Neuronal stem cell (in vitro differentiated cells): ENCODE measurements at regions not wholly inside any gene's neighbourhood (a gene's known extent, or its start where the extent isn't known, plus 50 kb on each side); places are given as distances from the start of the nearest gene placed in this dataset.

Source experiments
- DNase-seq: peaks from one replicate; pipeline ENCODE4 v3.0.0-alpha.2; 2013; ENCODE audit warnings: low spot score
- H2AFZ ChIP-seq: one replicate; pipeline ENCODE4 v1.6.1; 2013; ENCODE audit warnings: mild to moderate bottlenecking, low read length, inconsistent platforms
- H2AK5ac ChIP-seq: 2 replicates; pipeline ENCODE4 v1.6.1; 2013; ENCODE audit warnings: low read depth, mild to moderate bottlenecking, inconsistent platforms, low read length, moderate library complexity, mixed read lengths
- H2BK120ac ChIP-seq: 2 replicates; pipeline ENCODE4 v1.6.1; 2013; ENCODE audit warnings: low read depth, mild to moderate bottlenecking, inconsistent platforms, low read length, moderate library complexity, mixed read lengths
- H2BK12ac ChIP-seq: one replicate; pipeline ENCODE4 v1.6.1; 2013; ENCODE audit warnings: low read length, inconsistent platforms
- H2BK15ac ChIP-seq: 2 replicates; pipeline ENCODE4 v1.6.1; 2013; ENCODE audit warnings: mild to moderate bottlenecking, low read length, inconsistent platforms, mixed read lengths
- H2BK5ac ChIP-seq: one replicate; pipeline ENCODE4 v1.6.1; 2013; ENCODE audit warnings: inconsistent platforms, mild to moderate bottlenecking, low read length, moderate library complexity
- H3K14ac ChIP-seq: one replicate; pipeline ENCODE4 v1.6.1; 2013; ENCODE audit warnings: low read length, inconsistent platforms
- H3K18ac ChIP-seq: 2 replicates; pipeline ENCODE4 v1.6.1; 2013; ENCODE audit warnings: low read length, inconsistent platforms
- H3K23ac ChIP-seq: 2 replicates; pipeline ENCODE4 v1.6.1; 2013; ENCODE audit warnings: low read depth, mild to moderate bottlenecking, mixed read lengths, low read length, inconsistent platforms; ENCODE audit not compliant: poor library complexity
- H3K27ac ChIP-seq: replicated peaks from 3 replicates; pipeline ENCODE4 v1.5.1; 2013; ENCODE audit warnings: low read length, inconsistent platforms
- H3K27me3 ChIP-seq, 3 experiments: 2 replicates each; pipeline ENCODE4 v1.6.1; 2013; ENCODE audit warnings: low read length in 3 of 3, mild to moderate bottlenecking in 2 of 3, inconsistent platforms in 1 of 3, low read depth in 1 of 3, mixed read lengths in 1 of 3, moderate library complexity in 1 of 3; ENCODE audit not compliant: control insufficient read depth in 3 of 3, insufficient read depth in 3 of 3
- H3K36me3 ChIP-seq, 2 donors: replicated peaks in 1 of 2; 2 replicates each; pipeline ENCODE4 v1.6.1; 2013; ENCODE audit warnings: low read length in 2 of 2; ENCODE audit not compliant: control insufficient read depth in 2 of 2, insufficient read depth in 2 of 2
- H3K4ac ChIP-seq: 2 replicates; pipeline ENCODE4 v1.6.1; 2013; ENCODE audit warnings: inconsistent platforms, mild to moderate bottlenecking, low read length, moderate library complexity
- H3K4me1 ChIP-seq, 2 donors: 1 replicate in 1 of 2; 2 replicates in 1 of 2; pipeline ENCODE4 v1.6.1; 2013; ENCODE audit warnings: low read length in 2 of 2, low read depth in 1 of 2; ENCODE audit not compliant: control insufficient read depth in 2 of 2, insufficient read depth in 1 of 2
- H3K4me2 ChIP-seq: one replicate; pipeline ENCODE4 v1.6.1; 2013; ENCODE audit warnings: mild to moderate bottlenecking, low read length, inconsistent platforms; ENCODE audit not compliant: insufficient read depth, poor library complexity, severe bottlenecking
- H3K4me3 ChIP-seq, 2 donors: 2 replicates each; pipeline ENCODE4 v1.5.1; 2013; ENCODE audit warnings: low read length in 2 of 2, mild to moderate bottlenecking in 2 of 2, inconsistent platforms in 1 of 2, moderate library complexity in 1 of 2
- H3K79me1 ChIP-seq: one replicate; pipeline ENCODE4 v1.6.1; 2013; ENCODE audit warnings: low read depth, mild to moderate bottlenecking, inconsistent platforms, low read length, moderate library complexity
- H3K9ac ChIP-seq: one replicate; pipeline ENCODE4 v1.6.1; 2013; ENCODE audit warnings: mild to moderate bottlenecking, low read depth, low read length, inconsistent platforms; ENCODE audit not compliant: poor library complexity
- H3K9me3 ChIP-seq, 2 donors: replicated peaks in 1 of 2; 2 replicates each; pipeline versions ENCODE3 to v1.6.1; 2013; ENCODE audit warnings: low read length in 2 of 2, mild to moderate bottlenecking in 2 of 2, inconsistent platforms in 1 of 2, low read depth in 1 of 2, mixed read lengths in 1 of 2, moderate library complexity in 1 of 2; ENCODE audit not compliant: control insufficient read depth in 2 of 2, insufficient read depth in 1 of 2
- H4K8ac ChIP-seq: one replicate; pipeline ENCODE4 v1.6.1; 2013; ENCODE audit warnings: low read depth, mild to moderate bottlenecking, inconsistent platforms, low read length, moderate library complexity
- H4K91ac ChIP-seq: one replicate; pipeline ENCODE4 v1.6.1; 2013; ENCODE audit warnings: low read length, low read depth, mild to moderate bottlenecking, inconsistent platforms; ENCODE audit not compliant: poor library complexity
- WGBS, 2 donors: extraction: QIAGEN DNeasy Blood & Tissue Kit; methylation state at CpG; one replicate each; pipeline ENCODE4 v1.1.7; 2013; ENCODE audit warnings: missing lambda C conversion rate in 2 of 2, mixed read lengths in 1 of 2; ENCODE audit not compliant: insufficient read length in 2 of 2, insufficient replicate concordance in 1 of 2; ENCODE audit errors: extremely low coverage in 2 of 2; 5-methylcytosine and 5-hydroxymethylcytosine counted together

DNA sequence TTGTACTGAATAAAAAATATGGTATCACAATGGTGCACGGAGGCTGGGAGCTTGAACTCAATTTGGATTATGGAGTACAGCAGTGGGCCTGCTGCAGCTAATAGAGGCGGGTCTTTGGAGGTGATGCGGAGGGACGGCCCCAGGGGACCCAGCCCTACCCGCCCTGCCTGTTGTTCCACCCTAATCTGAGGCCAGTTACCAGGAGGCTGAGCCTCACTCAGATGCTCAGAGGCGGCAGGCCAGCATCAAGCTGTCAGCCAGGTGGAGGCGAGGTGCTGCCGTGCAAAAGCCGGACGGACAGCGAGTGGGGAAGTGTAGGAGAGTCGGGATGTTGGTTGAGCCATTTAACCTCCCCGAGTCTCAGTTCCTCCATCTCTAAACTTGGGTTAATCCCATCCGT lies 218.5 kb upstream of the RGMA start:
- H3K18ac ChIP-seq = peak overlapping the region; percentile 90
- no peaks in the 10 kb centered on the region for H3K27me3 ChIP-seq
- DNase-seq = no peak
- peaks cover 0 to 5% of the 10 kb centered on the region in 2 donors for H3K9me3 ChIP-seq
- H3K4me3 ChIP-seq = no peak overlapping the region
- H4K91ac ChIP-seq = no peak overlapping the region
- H3K27ac ChIP-seq = no peak overlapping the region
- H3K79me1 ChIP-seq = no peaks in the 10 kb centered on the region
- no CpG with 5 or more reads among the region's 14 CpGs for WGBS, 2 donors
- no peak overlapping the region for H3K14ac ChIP-seq
- H3K9ac ChIP-seq = no peak overlapping the region
- H2BK120ac ChIP-seq = no peak overlapping the region
- no peak overlapping the region for H2AFZ ChIP-seq
- H2BK12ac ChIP-seq = no peak overlapping the region
- H4K8ac ChIP-seq = no peak overlapping the region
- H3K23ac ChIP-seq = no peak overlapping the region
- no peaks in the 10 kb centered on the region for H3K36me3 ChIP-seq
- H2AK5ac ChIP-seq = peak overlapping the region; percentile 73
- peaks cover 10 to 17% of the 10 kb centered on the region in 2 donors for H3K4me1 ChIP-seq
- H2BK15ac ChIP-seq = peak overlapping the region; percentile 52
- no peak overlapping the region for H3K4ac ChIP-seq
- no peak overlapping the region for H3K4me2 ChIP-seq
- peak overlapping the region; percentile 44 for H2BK5ac ChIP-seq

DNA sequence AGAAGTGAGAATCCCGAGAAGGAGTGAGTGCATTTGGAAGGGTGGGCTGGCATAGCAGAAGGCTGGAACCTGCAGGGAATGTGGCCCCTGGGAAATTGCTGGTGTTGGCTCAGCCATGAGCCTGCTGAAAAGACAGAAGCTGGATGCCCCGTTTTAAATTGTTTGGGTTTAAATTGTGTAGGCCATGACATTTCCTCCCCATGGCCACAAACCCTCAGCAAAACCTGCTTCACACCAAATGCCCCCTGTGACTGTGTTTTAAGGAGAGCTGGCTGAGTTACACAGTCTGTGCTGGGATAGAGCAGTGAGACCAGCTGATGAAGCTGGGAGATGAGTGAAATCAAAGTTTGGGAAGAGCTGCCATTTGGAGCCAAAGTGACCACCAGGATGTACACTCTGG lies 216.3 kb upstream of the RGMA start:
- no peak overlapping the region for H3K27ac ChIP-seq
- H2AFZ ChIP-seq = no peak overlapping the region
- H3K14ac ChIP-seq = no peak overlapping the region
- peaks cover 0 to 5% of the 10 kb centered on the region in 2 donors for H3K9me3 ChIP-seq
- no peak overlapping the region for H3K4me2 ChIP-seq
- H3K4ac ChIP-seq = no peak overlapping the region
- no peaks in the 10 kb centered on the region for H3K36me3 ChIP-seq
- no peak overlapping the region for H2BK12ac ChIP-seq
- H3K23ac ChIP-seq = no peak overlapping the region
- no peak overlapping the region for H4K91ac ChIP-seq
- H3K18ac ChIP-seq = no peak overlapping the region
- H3K27me3 ChIP-seq = no peaks in the 10 kb centered on the region
- H2BK15ac ChIP-seq = no peak overlapping the region
- no peak overlapping the region for H4K8ac ChIP-seq
- H3K79me1 ChIP-seq = no peaks in the 10 kb centered on the region
- H2BK5ac ChIP-seq = no peak overlapping the region
- no peak for DNase-seq
- H3K4me1 ChIP-seq = peaks cover 0 to 3% of the 10 kb centered on the region in 2 donors
- no CpG with 5 or more reads among the region's 2 CpGs for WGBS, 2 donors
- H3K9ac ChIP-seq = no peak overlapping the region
- H2AK5ac ChIP-seq = no peak overlapping the region
- peak overlapping the region; percentile 25 for H2BK120ac ChIP-seq
- H3K4me3 ChIP-seq = no peak overlapping the region

DNA sequence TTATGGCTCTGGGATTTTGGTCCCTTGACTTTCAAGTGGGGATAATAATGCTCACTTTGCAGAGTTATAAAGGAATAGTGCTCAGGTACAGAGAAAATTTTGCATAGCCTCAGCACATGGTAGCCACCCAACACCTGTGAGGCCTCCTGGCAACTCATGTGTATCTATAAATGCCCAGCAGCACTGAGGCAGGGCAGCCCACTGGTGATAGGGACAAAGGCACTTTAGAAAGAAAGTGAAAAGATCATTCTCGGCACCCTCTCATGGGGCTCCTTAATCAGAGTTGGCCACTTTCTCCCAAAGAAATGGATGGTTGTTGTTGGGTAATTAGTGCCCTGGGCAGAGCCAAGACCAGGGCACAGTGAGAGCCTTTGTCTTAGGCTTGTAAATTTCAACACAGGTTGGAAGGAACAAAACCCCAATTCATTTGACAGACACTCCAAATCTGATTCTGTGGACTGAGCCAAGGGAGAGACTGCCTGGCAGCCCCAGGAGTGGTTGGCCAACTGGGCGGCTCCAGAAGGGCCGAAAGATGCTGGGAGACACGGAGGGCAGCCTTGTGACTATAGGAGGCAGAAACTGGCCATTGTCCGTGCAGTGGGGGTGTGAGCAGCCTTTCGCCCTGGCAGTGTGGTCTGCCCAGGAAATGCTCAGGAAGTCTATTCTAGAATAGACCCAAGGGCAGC lies 213.2 kb upstream of the RGMA start:
- Histone ChIP-seq H3K79me1 (no peaks in the 10 kb centered on the region), H3K4ac (no peak overlapping the region), H3K36me3 (no peaks in the 10 kb centered on the region), H3K27me3 (no peaks in the 10 kb centered on the region), H3K4me2 (no peak overlapping the region), H2AK5ac (peak overlapping the region; percentile 56), H3K4me1 (peaks cover 1 to 2% of the 10 kb centered on the region in 2 donors), H3K9me3 (peaks cover 0 to 5% of the 10 kb centered on the region in 2 donors), H3K14ac (peak overlapping the region; percentile 22), H2BK12ac (peak overlapping the region; percentile 79), H2AFZ (no peak overlapping the region), H4K8ac (no peak overlapping the region), H2BK5ac (peak overlapping the region; percentile 80), H3K4me3 (no peak overlapping the region), H3K9ac (no peak overlapping the region), H2BK15ac (peak overlapping the region; percentile 86), H4K91ac (no peak overlapping the region), H3K27ac (no peak overlapping the region), H3K23ac (no peak overlapping the region), H3K18ac (peak overlapping the region; percentile 33), H2BK120ac (no peak overlapping the region)
- no CpG with 5 or more reads among the region's 6 CpGs for WGBS, 2 donors
- DNase-seq = no peak

DNA sequence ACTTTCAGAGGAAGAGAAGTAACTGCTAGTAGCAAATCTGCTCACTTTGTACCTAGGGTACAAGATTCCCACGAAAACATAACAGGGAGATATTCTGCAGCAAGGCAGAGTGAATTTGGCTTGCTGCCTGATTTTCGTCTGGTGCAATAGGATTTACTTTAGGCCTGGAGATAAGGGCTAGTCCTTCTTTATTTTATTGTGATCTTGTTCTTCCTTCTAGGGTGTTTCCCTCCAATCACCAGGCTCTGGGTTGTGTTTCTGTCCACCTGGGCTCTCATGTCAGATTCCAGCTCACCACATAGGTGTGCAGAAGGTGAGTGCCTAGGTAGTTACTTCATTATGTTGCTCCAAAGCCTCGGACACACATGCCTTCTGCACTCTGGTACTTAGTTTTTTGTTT lies 211.8 kb upstream of the RGMA start:
- peak overlapping the region; percentile 11 for H2BK15ac ChIP-seq
- H2BK12ac ChIP-seq = no peak overlapping the region
- no peak for DNase-seq
- H3K18ac ChIP-seq = no peak overlapping the region
- peaks cover 5 to 9% of the 10 kb centered on the region in 2 donors for H3K4me1 ChIP-seq
- H3K4me3 ChIP-seq = no peak overlapping the region
- H3K4ac ChIP-seq = no peak overlapping the region
- no peak overlapping the region for H3K14ac ChIP-seq
- no peak overlapping the region for H4K8ac ChIP-seq
- H3K36me3 ChIP-seq = no peaks in the 10 kb centered on the region
- H4K91ac ChIP-seq = no peak overlapping the region
- H3K27me3 ChIP-seq = no peaks in the 10 kb centered on the region
- no peak overlapping the region for H2BK5ac ChIP-seq
- H3K27ac ChIP-seq = no peak overlapping the region
- H3K79me1 ChIP-seq = no peaks in the 10 kb centered on the region
- no peak overlapping the region for H3K23ac ChIP-seq
- no peak overlapping the region for H2BK120ac ChIP-seq
- no peak overlapping the region for H2AFZ ChIP-seq
- WGBS, 2 donors = no CpG with 5 or more reads among the region's 3 CpGs
- H3K9ac ChIP-seq = no peak overlapping the region
- no peak overlapping the region for H3K4me2 ChIP-seq
- no peak overlapping the region for H2AK5ac ChIP-seq
- peaks cover 0 to 7% of the 10 kb centered on the region in 2 donors for H3K9me3 ChIP-seq
